Testis (tissue), 2 donors: ENCODE measurements at regions not wholly inside any gene's neighbourhood (a gene's known extent, or its start where the extent isn't known, plus 50 kb on each side); places are given as distances from the start of the nearest gene placed in this dataset.

ENCODE experiments used
- DNase-seq: peaks from one replicate; pipeline ENCODE4 v3.0.0-alpha.2; 2019
- H3K27ac ChIP-seq, 2 donors: fragments of 200-600 bp; sonication (generic); one replicate each; pipeline ENCODE4 v1.5.1; 2019
- H3K27me3 ChIP-seq: fragments of 200-600 bp; sonication (generic); one replicate; pipeline ENCODE4 v1.5.1; 2019
- H3K36me3 ChIP-seq: fragments of 200-600 bp; sonication (generic); one replicate; pipeline ENCODE4 v1.5.1; 2017; ENCODE audit warnings: low read depth; ENCODE audit errors: missing control alignments
- H3K4me1 ChIP-seq: fragments of 200-600 bp; sonication (generic); one replicate; pipeline ENCODE4 v1.5.1; 2019
- H3K4me3 ChIP-seq, 2 donors: fragments of 200-600 bp; sonication (generic); one replicate each; pipeline ENCODE4 v1.5.1; 2017 to 2019
- H3K9me3 ChIP-seq: fragments of 200-600 bp; sonication (generic); one replicate; pipeline ENCODE4 v1.5.1; 2017
- CTCF ChIP-seq, 3 experiments: fragments of 450-650 bp in 2 of 3; fragments of 200-600 bp in 1 of 3; sonication (generic) in 1 of 3; IDR thresholded peaks; one replicate each; pipeline ENCODE4 v1.5.1; 2016 to 2019; ENCODE audit warnings: antibody characterized with exemption in 3 of 3, mild to moderate bottlenecking in 2 of 3, moderate library complexity in 1 of 3
- POLR2A ChIP-seq: fragments of 450-650 bp; IDR thresholded peaks from one replicate; pipeline ENCODE4 v1.6.1; 2017; ENCODE audit warnings: antibody characterized with exemption, mild to moderate bottlenecking, moderate library complexity
- WGBS, 2 donors: methylation state at CpG; one replicate each; pipeline ENCODE4 v1.1.5; 2018; 5-methylcytosine and 5-hydroxymethylcytosine counted together
- intact Hi-C: fragments of 100-400 bp; cut with DNase I; formaldehyde crosslinking; loops from one replicate; pipeline ENCODE4 v1.15.1; 2023; ENCODE audit warnings: low total_unique reads

- H3K36me3 ChIP-seq = no peaks in the 10 kb centered on the region
These were observed 537.7 kb downstream of the MCTP2 start for GRCh38 chr15:94769089-94769488.

GRCh38 chr15:94770199-94770598 lies 538.8 kb downstream of the MCTP2 start:
- intact Hi-C loops = no loop called here
- Histone ChIP-seq H3K27ac (no peak overlapping the region), H3K9me3 (no peaks in the 10 kb centered on the region), H3K27me3 (no peaks in the 10 kb centered on the region), H3K4me1 (no peaks in the 10 kb centered on the region), H3K4me3 (no peak overlapping the region), H3K36me3 (no peaks in the 10 kb centered on the region)
- TF ChIP-seq POLR2A = no peak
- TF ChIP-seq CTCF (IDR thresholded peaks at IDR 0.05) = no peak
- WGBS, 2 donors = 91 to 93% methylated on average over 10 of the region's 10 CpGs
- DNase-seq = no peak

More at GRCh38 chr15:94769089-94769488, 537.7 kb downstream of the MCTP2 start:
- Histone ChIP-seq H3K27ac (no peak overlapping the region), H3K9me3 (no peaks in the 10 kb centered on the region), H3K27me3 (no peaks in the 10 kb centered on the region), H3K4me1 (no peaks in the 10 kb centered on the region), H3K4me3 (no peak overlapping the region)
- intact Hi-C loops = no loop called here
- no peak for DNase-seq
- WGBS, 2 donors = 52 to 56% methylated on average over 2 of the region's 2 CpGs
- no peak for TF ChIP-seq POLR2A
- TF ChIP-seq CTCF (IDR thresholded peaks at IDR 0.05) = no peak

GRCh38 chr15:94777037-94777436 lies 545.7 kb downstream of the MCTP2 start:
- no peak for TF ChIP-seq POLR2A
- no peak for TF ChIP-seq CTCF (IDR thresholded peaks at IDR 0.05)
- intact Hi-C loops = no loop called here
- H3K4me3 ChIP-seq = no peak overlapping the region
- no peaks in the 10 kb centered on the region for H3K36me3 ChIP-seq
- H3K9me3 ChIP-seq = no peaks in the 10 kb centered on the region
- H3K27me3 ChIP-seq = no peaks in the 10 kb centered on the region
- no peaks in the 10 kb centered on the region for H3K4me1 ChIP-seq
- no peak for DNase-seq
- WGBS, 2 donors = 88 to 89% methylated on average over 1 of the region's 1 CpG
- H3K27ac ChIP-seq = no peak overlapping the region

DNA sequence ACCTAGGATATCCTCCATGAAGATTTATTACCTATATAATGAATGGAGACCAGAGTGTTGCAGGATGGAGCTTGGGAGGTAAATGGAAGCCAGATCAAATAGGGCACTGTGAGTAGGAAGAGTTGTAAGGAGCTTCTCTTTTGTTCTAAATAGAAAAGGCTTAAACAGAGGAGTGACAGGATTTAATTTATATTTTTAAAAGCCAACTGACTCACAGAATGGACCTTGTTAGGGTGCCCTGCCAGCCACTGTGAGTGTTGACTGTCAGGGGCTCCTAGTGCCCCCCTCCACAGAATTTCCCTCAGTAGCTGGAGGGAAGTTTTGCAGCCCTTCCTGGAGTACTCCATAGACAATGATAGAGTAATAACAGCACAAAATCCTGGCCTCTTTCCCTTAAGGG lies 547.5 kb downstream of the MCTP2 start:
- H3K4me1 ChIP-seq = no peaks in the 10 kb centered on the region
- DNase-seq = no peak
- H3K27ac ChIP-seq = no peak overlapping the region
- no peaks in the 10 kb centered on the region for H3K27me3 ChIP-seq
- H3K4me3 ChIP-seq = no peak overlapping the region
- H3K9me3 ChIP-seq = no peaks in the 10 kb centered on the region
- no peak for TF ChIP-seq POLR2A
- TF ChIP-seq CTCF (IDR thresholded peaks at IDR 0.05) = no peak
- H3K36me3 ChIP-seq = no peaks in the 10 kb centered on the region
- intact Hi-C loops = no loop called here

DNA sequence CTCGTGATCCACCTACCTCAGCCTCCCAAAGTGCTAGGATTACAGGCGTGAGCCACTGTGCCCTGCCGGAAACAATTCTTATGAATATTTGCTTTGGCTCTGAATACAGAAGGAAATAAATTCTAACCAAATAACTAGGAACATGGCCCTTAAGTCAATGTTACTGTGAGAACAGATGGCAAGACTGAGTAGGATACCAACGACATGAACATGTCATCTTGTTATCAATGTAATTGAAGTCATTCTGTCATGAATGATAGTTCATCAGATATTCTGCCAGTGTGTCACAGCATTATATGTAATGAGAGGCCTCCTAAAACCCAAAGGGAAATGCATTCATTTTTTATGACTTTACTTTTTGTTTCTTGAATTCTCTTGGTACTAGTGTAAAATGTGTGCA lies 548.8 kb downstream of the MCTP2 start:
- no peak overlapping the region for H3K27ac ChIP-seq
- intact Hi-C loops = no loop called here
- DNase-seq = no peak
- no peaks in the 10 kb centered on the region for H3K4me1 ChIP-seq
- no peaks in the 10 kb centered on the region for H3K9me3 ChIP-seq
- TF ChIP-seq CTCF (IDR thresholded peaks at IDR 0.05) = no peak
- TF ChIP-seq POLR2A = no peak
- WGBS, 2 donors = 96 to 98% methylated on average over 4 of the region's 4 CpGs
- H3K27me3 ChIP-seq = no peaks in the 10 kb centered on the region
- no peaks in the 10 kb centered on the region for H3K36me3 ChIP-seq
- no peak overlapping the region for H3K4me3 ChIP-seq
